ENCODE measurements at regions not wholly inside any gene's neighbourhood (a gene's known extent, or its start where the extent isn't known, plus 50 kb on each side); places are given as distances from the start of the nearest gene placed in this dataset.

- no peaks in the 10 kb centered on the region for H3K27me3 ChIP-seq (ENCODE audit: control insufficient read depth, insufficient read depth)
- no peak for ATAC-seq
- no peak for DNase-seq
- H3K4me3 ChIP-seq (ENCODE audit: low read length), result no peak overlapping the region
- no peaks in the 10 kb centered on the region for H3K4me1 ChIP-seq (ENCODE audit: control insufficient read depth, insufficient read depth, low read length)
- intact Hi-C loops (cut with DNase I), result no loop called here
- H3K27ac ChIP-seq (ENCODE audit: low read length), result no peak overlapping the region
- WGBS, result 89% methylated on average over 4 of the region's 4 CpGs
- no peaks in the 10 kb centered on the region for H3K9me3 ChIP-seq (ENCODE audit: control insufficient read depth, low read length)
These were observed 65.8 kb downstream of the SALL1 start for GRCh38 chr16:51085271-51085670.

- Histone ChIP-seq H3K4me1 (ENCODE audit: control insufficient read depth, insufficient read depth, low read length) (no peaks in the 10 kb centered on the region), H3K27me3 (ENCODE audit: control insufficient read depth, insufficient read depth) (no peaks in the 10 kb centered on the region), H3K27ac (ENCODE audit: low read length) (no peak overlapping the region), H3K4me3 (ENCODE audit: low read length) (no peak overlapping the region), H3K9me3 (ENCODE audit: control insufficient read depth, low read length) (no peaks in the 10 kb centered on the region)
- intact Hi-C loops (cut with DNase I), result no loop called here
- no peak for DNase-seq
- peak in 1 of 2 donors; percentile 93 for ATAC-seq
- 62% methylated on average over 3 of the region's 3 CpGs for WGBS
These were observed 66.8 kb downstream of the SALL1 start for GRCh38 chr16:51084074-51084928.

GRCh38 chr16:51072591-51072990 is 78.5 kb downstream of the SALL1 start:
- WGBS, result 50% methylated on average over 4 of the region's 4 CpGs

GRCh38 chr16:51071326-51071725 is 79.7 kb downstream of the SALL1 start:
- Histone ChIP-seq H3K4me1 (ENCODE audit: control insufficient read depth, insufficient read depth, low read length) (no peaks in the 10 kb centered on the region), H3K27me3 (ENCODE audit: control insufficient read depth, insufficient read depth) (no peaks in the 10 kb centered on the region), H3K9me3 (ENCODE audit: control insufficient read depth, low read length) (no peaks in the 10 kb centered on the region), H3K4me3 (ENCODE audit: low read length) (no peak overlapping the region), H3K27ac (ENCODE audit: low read length) (no peak overlapping the region)
- 83% methylated on average over 9 of the region's 9 CpGs for WGBS
- ATAC-seq, result no peak
- intact Hi-C loops (cut with DNase I), result no loop called here
- DNase-seq, result no peak

More at GRCh38 chr16:51072591-51072990, 78.5 kb downstream of the SALL1 start:
- H3K9me3 ChIP-seq (ENCODE audit: control insufficient read depth, low read length), result no peaks in the 10 kb centered on the region
- intact Hi-C loops (cut with DNase I), result no loop called here
- ATAC-seq (no peak), DNase-seq (no peak)
- no peaks in the 10 kb centered on the region for H3K4me1 ChIP-seq (ENCODE audit: control insufficient read depth, insufficient read depth, low read length)
- no peak overlapping the region for H3K4me3 ChIP-seq (ENCODE audit: low read length)
- H3K27ac ChIP-seq (ENCODE audit: low read length), result no peak overlapping the region
- no peaks in the 10 kb centered on the region for H3K27me3 ChIP-seq (ENCODE audit: control insufficient read depth, insufficient read depth)

- no peak overlapping the region for H3K4me3 ChIP-seq (ENCODE audit: low read length)
- no peaks in the 10 kb centered on the region for H3K9me3 ChIP-seq (ENCODE audit: control insufficient read depth, low read length)
- WGBS, result 72% methylated on average over 7 of the region's 7 CpGs
- no peak for DNase-seq
- H3K27ac ChIP-seq (ENCODE audit: low read length), result no peak overlapping the region
- H3K27me3 ChIP-seq (ENCODE audit: control insufficient read depth, insufficient read depth), result no peaks in the 10 kb centered on the region
- ATAC-seq, result no peak
- intact Hi-C loops (cut with DNase I), result no loop called here
- H3K4me1 ChIP-seq (ENCODE audit: control insufficient read depth, insufficient read depth, low read length), result no peaks in the 10 kb centered on the region
These were observed 83.7 kb downstream of the SALL1 start for GRCh38 chr16:51067352-51067751.

GRCh38 chr16:51062039-51062438 is 89.0 kb downstream of the SALL1 start:
- intact Hi-C loops (cut with DNase I), result no loop called here
- peaks cover 6% of the 10 kb centered on the region for H3K27me3 ChIP-seq (ENCODE audit: control insufficient read depth, insufficient read depth)

GRCh38 chr16:51061328-51061727 is 89.7 kb downstream of the SALL1 start:
- H3K9me3 ChIP-seq (ENCODE audit: control insufficient read depth, low read length), result no peaks in the 10 kb centered on the region

More at GRCh38 chr16:51062039-51062438, 89.0 kb downstream of the SALL1 start:
- 65% methylated on average over 5 of the region's 5 CpGs for WGBS
- Histone ChIP-seq H3K4me1 (ENCODE audit: control insufficient read depth, insufficient read depth, low read length) (no peaks in the 10 kb centered on the region), H3K4me3 (ENCODE audit: low read length) (no peak overlapping the region), H3K27ac (ENCODE audit: low read length) (no peak overlapping the region), H3K9me3 (ENCODE audit: control insufficient read depth, low read length) (no peaks in the 10 kb centered on the region)
- no peak for ATAC-seq
- no peak for DNase-seq

DNA sequence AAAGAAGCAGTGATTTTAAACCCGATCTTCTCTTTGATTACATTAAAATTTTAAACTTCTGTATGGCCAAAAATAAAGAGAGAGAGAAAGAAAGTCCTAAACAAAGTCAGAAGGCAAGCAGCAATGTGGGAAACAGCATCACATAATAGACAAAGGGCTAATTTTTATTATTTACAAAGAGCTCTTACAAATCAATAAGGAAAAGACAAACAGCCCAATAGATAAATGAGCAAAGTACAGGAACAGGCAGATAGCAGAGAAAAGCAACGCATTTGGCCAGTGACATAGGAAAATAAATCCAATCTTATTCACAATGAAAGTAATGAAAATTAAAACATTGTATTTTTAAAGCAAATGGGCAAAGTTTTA is 93.1 kb downstream of the SALL1 start:
- Histone ChIP-seq H3K9me3 (ENCODE audit: control insufficient read depth, low read length) (no peaks in the 10 kb centered on the region), H3K4me1 (ENCODE audit: control insufficient read depth, insufficient read depth, low read length) (no peaks in the 10 kb centered on the region), H3K27ac (ENCODE audit: low read length) (no peak overlapping the region), H3K27me3 (ENCODE audit: control insufficient read depth, insufficient read depth) (peaks cover 6% of the 10 kb centered on the region), H3K4me3 (ENCODE audit: low read length) (no peak overlapping the region)
- no peak for ATAC-seq
- intact Hi-C loops (cut with DNase I), result no loop called here
- DNase-seq, result no peak
- WGBS, result 54% methylated on average over 2 of the region's 2 CpGs

More at GRCh38 chr16:51061328-51061727, 89.7 kb downstream of the SALL1 start:
- Histone ChIP-seq H3K27me3 (ENCODE audit: control insufficient read depth, insufficient read depth) (peaks cover 6% of the 10 kb centered on the region), H3K4me3 (ENCODE audit: low read length) (no peak overlapping the region), H3K27ac (ENCODE audit: low read length) (no peak overlapping the region), H3K4me1 (ENCODE audit: control insufficient read depth, insufficient read depth, low read length) (no peaks in the 10 kb centered on the region)
- no peak for DNase-seq
- WGBS, result 79% methylated on average over 2 of the region's 2 CpGs
- no peak for ATAC-seq
- intact Hi-C loops (cut with DNase I), result no loop called here

GRCh38 chr16:51057102-51057793 is 93.8 kb downstream of the SALL1 start:
- ATAC-seq (no peak), DNase-seq (no peak)
- Histone ChIP-seq H3K9me3 (ENCODE audit: control insufficient read depth, low read length) (no peaks in the 10 kb centered on the region), H3K27me3 (ENCODE audit: control insufficient read depth, insufficient read depth) (peaks cover 6% of the 10 kb centered on the region), H3K27ac (ENCODE audit: low read length) (no peak overlapping the region), H3K4me3 (ENCODE audit: low read length) (no peak overlapping the region), H3K4me1 (ENCODE audit: control insufficient read depth, insufficient read depth, low read length) (no peaks in the 10 kb centered on the region)
- 49% methylated on average over 8 of the region's 8 CpGs for WGBS
- intact Hi-C loops (cut with DNase I), result no loop called here

- ATAC-seq (no peak), DNase-seq (no peak)
- Histone ChIP-seq H3K4me3 (ENCODE audit: low read length) (no peak overlapping the region), H3K27ac (ENCODE audit: low read length) (no peak overlapping the region), H3K9me3 (ENCODE audit: control insufficient read depth, low read length) (no peaks in the 10 kb centered on the region), H3K4me1 (ENCODE audit: control insufficient read depth, insufficient read depth, low read length) (no peaks in the 10 kb centered on the region), H3K27me3 (ENCODE audit: control insufficient read depth, insufficient read depth) (peaks cover 6% of the 10 kb centered on the region)
- WGBS, result 60% methylated on average over 2 of the region's 2 CpGs
- intact Hi-C loops (cut with DNase I), result no loop called here
These were observed 94.7 kb downstream of the SALL1 start for GRCh38 chr16:51056331-51056730.

- DNase-seq (no peak), ATAC-seq (no peak)
- Histone ChIP-seq H3K4me3 (ENCODE audit: low read length) (no peak overlapping the region), H3K4me1 (ENCODE audit: control insufficient read depth, insufficient read depth, low read length) (no peaks in the 10 kb centered on the region), H3K27ac (ENCODE audit: low read length) (no peak overlapping the region), H3K27me3 (ENCODE audit: control insufficient read depth, insufficient read depth) (peaks cover 6% of the 10 kb centered on the region), H3K9me3 (ENCODE audit: control insufficient read depth, low read length) (no peaks in the 10 kb centered on the region)
- WGBS, result 85% methylated on average over 9 of the region's 9 CpGs
- intact Hi-C loops (cut with DNase I), result no loop called here
These were observed 95.6 kb downstream of the SALL1 start for GRCh38 chr16:51055434-51055833.

Measured in right cardiac atrium (tissue), 5 donors.